ENCODE measurements at regions not wholly inside any gene's neighbourhood (a gene's known extent, or its start where the extent isn't known, plus 50 kb on each side); places are given as distances from the start of the nearest gene placed in this dataset.

DNA sequence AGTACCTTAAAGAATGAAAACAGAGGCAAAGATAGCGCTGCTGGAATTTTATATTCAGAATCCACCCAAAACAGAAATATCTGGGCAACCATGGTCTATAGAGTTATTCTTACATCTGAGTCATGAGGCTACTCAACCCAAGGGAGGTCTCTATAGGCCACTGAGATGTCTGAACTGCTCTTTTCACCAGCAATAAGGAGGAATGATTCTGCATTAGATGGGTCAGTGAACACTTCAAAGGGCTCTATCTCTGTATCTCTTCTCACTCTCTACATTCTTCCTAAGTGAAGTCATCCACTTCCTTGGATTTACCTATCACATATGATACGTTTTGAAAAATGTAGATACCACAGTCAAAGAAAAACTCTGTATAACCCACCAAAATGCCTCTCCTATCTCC, 90.2 kb upstream of the NGF start:
- Histone ChIP-seq H3K27ac (no peak overlapping the region), H3K4me1 (no peaks in the 10 kb centered on the region), H3K27me3 (replicated peaks in 1 of 7) (peaks cover 0 to 12% (median 0%) of the 10 kb centered on the region in 7 donors), H3K4me3 (no peak overlapping the region), H3K9me3 (no peaks in the 10 kb centered on the region), H3K36me3 (no peaks in the 10 kb centered on the region)
- intact Hi-C loops (cut with DNase I; ENCODE audit: low total_unique reads), result no loop called here
- TF ChIP-seq, protein P1, sequence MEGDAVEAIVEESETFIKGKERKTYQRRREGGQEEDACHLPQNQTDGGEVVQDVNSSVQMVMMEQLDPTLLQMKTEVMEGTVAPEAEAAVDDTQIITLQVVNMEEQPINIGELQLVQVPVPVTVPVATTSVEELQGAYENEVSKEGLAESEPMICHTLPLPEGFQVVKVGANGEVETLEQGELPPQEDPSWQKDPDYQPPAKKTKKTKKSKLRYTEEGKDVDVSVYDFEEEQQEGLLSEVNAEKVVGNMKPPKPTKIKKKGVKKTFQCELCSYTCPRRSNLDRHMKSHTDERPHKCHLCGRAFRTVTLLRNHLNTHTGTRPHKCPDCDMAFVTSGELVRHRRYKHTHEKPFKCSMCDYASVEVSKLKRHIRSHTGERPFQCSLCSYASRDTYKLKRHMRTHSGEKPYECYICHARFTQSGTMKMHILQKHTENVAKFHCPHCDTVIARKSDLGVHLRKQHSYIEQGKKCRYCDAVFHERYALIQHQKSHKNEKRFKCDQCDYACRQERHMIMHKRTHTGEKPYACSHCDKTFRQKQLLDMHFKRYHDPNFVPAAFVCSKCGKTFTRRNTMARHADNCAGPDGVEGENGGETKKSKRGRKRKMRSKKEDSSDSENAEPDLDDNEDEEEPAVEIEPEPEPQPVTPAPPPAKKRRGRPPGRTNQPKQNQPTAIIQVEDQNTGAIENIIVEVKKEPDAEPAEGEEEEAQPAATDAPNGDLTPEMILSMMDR (IDR thresholded peaks at IDR 0.05 in 8 of 11, conservative IDR thresholded peaks at IDR 0.05 in 3 of 11), result no peak
- no peak for TF ChIP-seq POLR2AphosphoS5 (IDR thresholded peaks at IDR 0.05)
- no peak for TF ChIP-seq POLR2A (IDR thresholded peaks at IDR 0.05)
- no peak for DNase-seq
- WGBS, 5 donors, result 78 to 87% (median 81%) methylated on average over 2 of the region's 2 CpGs

DNA sequence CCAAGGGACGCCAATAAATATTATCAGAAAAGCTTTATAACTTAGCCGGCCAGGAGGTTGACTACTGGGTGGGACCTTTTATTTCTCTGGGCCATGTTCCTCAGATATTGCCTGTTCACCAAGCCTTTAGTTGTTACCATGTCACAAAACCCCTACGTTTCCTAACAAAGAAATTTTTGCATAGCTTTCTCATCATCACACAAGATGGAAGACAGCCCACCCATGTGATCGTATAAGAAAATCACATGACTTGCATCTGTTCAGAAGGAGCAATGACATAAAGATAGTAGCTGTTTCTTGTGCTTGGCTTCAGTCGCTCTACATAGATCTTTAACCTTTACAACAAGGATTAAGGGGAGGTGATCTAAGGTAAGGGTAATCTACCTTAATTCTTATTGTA, 88.9 kb upstream of the NGF start:
- intact Hi-C loops (cut with DNase I; ENCODE audit: low total_unique reads), result no loop called here
- H3K27ac ChIP-seq, result no peak overlapping the region
- no peak overlapping the region for H3K4me3 ChIP-seq
- no peaks in the 10 kb centered on the region for H3K4me1 ChIP-seq
- DNase-seq, result no peak
- WGBS, 5 donors, result 88 to 94% (median 91%) methylated on average over 5 of the region's 5 CpGs
- H3K36me3 ChIP-seq, result no peaks in the 10 kb centered on the region
- TF ChIP-seq, protein P1 (IDR thresholded peaks at IDR 0.05 in 8 of 11, conservative IDR thresholded peaks at IDR 0.05 in 3 of 11), result no peak
- TF ChIP-seq POLR2AphosphoS5 (IDR thresholded peaks at IDR 0.05) (no peak), POLR2A (IDR thresholded peaks at IDR 0.05) (no peak)
- H3K27me3 ChIP-seq (replicated peaks in 1 of 7), result peaks cover 0 to 10% (median 0%) of the 10 kb centered on the region in 7 donors
- no peaks in the 10 kb centered on the region for H3K9me3 ChIP-seq

GRCh38 chr1:115426231-115426771, 88.3 kb upstream of the NGF start:
- Histone ChIP-seq H3K27ac (no peak overlapping the region), H3K36me3 (no peaks in the 10 kb centered on the region), H3K9me3 (no peaks in the 10 kb centered on the region), H3K27me3 (replicated peaks in 1 of 7) (peaks cover 0 to 8% (median 0%) of the 10 kb centered on the region in 7 donors), H3K4me1 (no peaks in the 10 kb centered on the region), H3K4me3 (no peak overlapping the region)
- TF ChIP-seq POLR2A (IDR thresholded peaks at IDR 0.05) (no peak), POLR2AphosphoS5 (IDR thresholded peaks at IDR 0.05) (no peak)
- TF ChIP-seq, protein P1 (IDR thresholded peaks at IDR 0.05 in 8 of 11, conservative IDR thresholded peaks at IDR 0.05 in 3 of 11), result no peak
- no peak for DNase-seq
- intact Hi-C loops (cut with DNase I; ENCODE audit: low total_unique reads), result no loop called here
- WGBS, 5 donors, result 21 to 39% (median 26%) methylated on average over 6 of the region's 6 CpGs

DNA sequence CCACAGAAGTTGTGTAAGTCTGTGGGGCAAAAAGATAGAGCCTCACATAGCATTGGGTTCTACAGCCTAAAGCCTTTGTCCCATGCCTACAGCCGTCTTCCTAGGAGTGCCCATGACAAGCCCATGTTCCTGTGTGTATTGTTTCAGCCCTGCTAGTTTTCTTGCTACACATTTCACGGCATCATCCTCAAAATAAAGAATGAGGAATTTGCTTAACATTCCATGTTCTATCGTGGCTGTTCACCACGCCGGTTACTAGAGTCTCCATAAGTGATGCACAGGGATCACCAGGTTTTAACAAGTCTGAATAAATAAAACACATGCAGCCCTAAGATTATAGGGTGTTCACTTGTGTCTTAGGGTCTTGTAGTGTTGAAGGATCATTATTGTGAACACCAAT, 87.4 kb upstream of the NGF start:
- no peaks in the 10 kb centered on the region for H3K4me1 ChIP-seq
- H3K9me3 ChIP-seq, result no peaks in the 10 kb centered on the region
- H3K4me3 ChIP-seq, result no peak overlapping the region
- H3K27ac ChIP-seq, result no peak overlapping the region
- DNase-seq, result no peak
- 84 to 95% (median 91%) methylated on average over 5 of the region's 5 CpGs for WGBS, 5 donors
- peaks cover 0 to 8% (median 0%) of the 10 kb centered on the region in 7 donors for H3K27me3 ChIP-seq (replicated peaks in 1 of 7)
- TF ChIP-seq, protein P1 (IDR thresholded peaks at IDR 0.05 in 8 of 11, conservative IDR thresholded peaks at IDR 0.05 in 3 of 11), result no peak
- TF ChIP-seq POLR2A (IDR thresholded peaks at IDR 0.05), result no peak
- no peak for TF ChIP-seq POLR2AphosphoS5 (IDR thresholded peaks at IDR 0.05)
- intact Hi-C loops (cut with DNase I; ENCODE audit: low total_unique reads), result no loop called here
- H3K36me3 ChIP-seq, result no peaks in the 10 kb centered on the region
